ENCODE measurements at regions not wholly inside any gene's neighbourhood (a gene's known extent, or its start where the extent isn't known, plus 50 kb on each side); places are given as distances from the start of the nearest gene placed in this dataset.

- no peak for TF ChIP-seq NR2F2 (IDR thresholded peaks at IDR 0.05)
- TF ChIP-seq YY1 (IDR thresholded peaks at IDR 0.05) = no peak
- no peak for TF ChIP-seq MAX (IDR thresholded peaks at IDR 0.05)
- TF ChIP-seq RAD21 (IDR thresholded peaks at IDR 0.05) = no peak
- TF ChIP-seq HNF4G (IDR thresholded peaks at IDR 0.05) = no peak
- no peak for TF ChIP-seq EGR1 (IDR thresholded peaks at IDR 0.05; ENCODE audit: low read depth in 2 of 2)
- TF ChIP-seq ATF3 (IDR thresholded peaks at IDR 0.05) = no peak
- TF ChIP-seq JUND (IDR thresholded peaks at IDR 0.05) = no peak
These were observed 260.3 kb downstream of the TMEM167A start (continued) for GRCh38 chr5:82816926-82817325.

GRCh38 chr5:82815871-82816270 lies 261.3 kb downstream of the TMEM167A start:
- H3K4me1 ChIP-seq (ENCODE audit: control insufficient read depth in 4 of 4, insufficient read depth in 4 of 4, low read length in 3 of 4) = no peaks in the 10 kb centered on the region
- H3K4me3 ChIP-seq (ENCODE audit: low read depth in 1 of 3, low read length in 3 of 3) = no peak overlapping the region
- H3K27ac ChIP-seq (ENCODE audit: low read depth in 1 of 2, low read length in 2 of 2) = no peak overlapping the region
- 55% methylated on average over 1 of the region's 1 CpG for WGBS
- H3K9ac ChIP-seq (ENCODE audit: low read depth in 1 of 2, low read length in 2 of 2) = no peak overlapping the region
- no peaks in the 10 kb centered on the region for H3K9me3 ChIP-seq (ENCODE audit: control insufficient read depth in 4 of 4, low read length in 3 of 4)
- H3K36me3 ChIP-seq (ENCODE audit: control insufficient read depth in 4 of 4, insufficient read depth in 3 of 4, low read depth in 1 of 4, low read length in 3 of 4) = no peaks in the 10 kb centered on the region
- no peaks in the 10 kb centered on the region for H3K27me3 ChIP-seq (ENCODE audit: control insufficient read depth in 4 of 4, insufficient read depth in 4 of 4, low read length in 3 of 4)
- no peak for TF ChIP-seq HNF4A (conservative IDR thresholded peaks at IDR 0.05)
- TF ChIP-seq ATF3 (IDR thresholded peaks at IDR 0.05) = no peak
- no peak for TF ChIP-seq JUND (IDR thresholded peaks at IDR 0.05)
- no peak for TF ChIP-seq FOXA1 (IDR thresholded peaks at IDR 0.05)
- TF ChIP-seq REST (IDR thresholded peaks at IDR 0.05) = no peak
- no peak for TF ChIP-seq FOXA2 (IDR thresholded peaks at IDR 0.05)
- no peak for TF ChIP-seq MAX (IDR thresholded peaks at IDR 0.05)
- no peak for TF ChIP-seq YY1 (IDR thresholded peaks at IDR 0.05)
- no peak for TF ChIP-seq RXRA (IDR thresholded peaks at IDR 0.05)
- TF ChIP-seq SP1 (IDR thresholded peaks at IDR 0.05) = no peak
- no peak for DNase-seq (ENCODE audit: low spot score)

GRCh38 chr5:82813861-82814260 lies 263.3 kb downstream of the TMEM167A start:
- DNase-seq (ENCODE audit: low spot score) = no peak
- no peak overlapping the region for H3K4me3 ChIP-seq (ENCODE audit: low read depth in 1 of 3, low read length in 3 of 3)
- H3K27me3 ChIP-seq (ENCODE audit: control insufficient read depth in 4 of 4, insufficient read depth in 4 of 4, low read length in 3 of 4) = no peaks in the 10 kb centered on the region
- 90% methylated on average over 4 of the region's 4 CpGs for WGBS
- no peak overlapping the region for H3K27ac ChIP-seq (ENCODE audit: low read depth in 1 of 2, low read length in 2 of 2)
- H3K4me1 ChIP-seq (ENCODE audit: control insufficient read depth in 4 of 4, insufficient read depth in 4 of 4, low read length in 3 of 4) = no peaks in the 10 kb centered on the region
- no peaks in the 10 kb centered on the region for H3K36me3 ChIP-seq (ENCODE audit: control insufficient read depth in 4 of 4, insufficient read depth in 3 of 4, low read depth in 1 of 4, low read length in 3 of 4)
- H3K9ac ChIP-seq (ENCODE audit: low read depth in 1 of 2, low read length in 2 of 2) = no peak overlapping the region
- H3K9me3 ChIP-seq (ENCODE audit: control insufficient read depth in 4 of 4, low read length in 3 of 4) = no peaks in the 10 kb centered on the region
- TF ChIP-seq FOXA2 (IDR thresholded peaks at IDR 0.05) (no peak), HNF4A (conservative IDR thresholded peaks at IDR 0.05) (no peak), ATF3 (IDR thresholded peaks at IDR 0.05) (no peak), JUND (IDR thresholded peaks at IDR 0.05) (no peak), TAF1 (conservative IDR thresholded peaks at IDR 0.05) (no peak), ZBTB33 (IDR thresholded peaks at IDR 0.05) (no peak), YY1 (IDR thresholded peaks at IDR 0.05) (no peak), RAD21 (IDR thresholded peaks at IDR 0.05) (no peak), SP1 (IDR thresholded peaks at IDR 0.05) (no peak), RXRA (IDR thresholded peaks at IDR 0.05) (no peak)
